Testis (tissue), 2 donors: ENCODE measurements at regions not wholly inside any gene's neighbourhood (a gene's known extent, or its start where the extent isn't known, plus 50 kb on each side); places are given as distances from the start of the nearest gene placed in this dataset.

ENCODE experiments used
- DNase-seq: peaks from one replicate; pipeline ENCODE4 v3.0.0-alpha.2; 2019
- H3K27ac ChIP-seq, 2 donors: fragments of 200-600 bp; sonication (generic); one replicate each; pipeline ENCODE4 v1.5.1; 2019
- H3K27me3 ChIP-seq: fragments of 200-600 bp; sonication (generic); one replicate; pipeline ENCODE4 v1.5.1; 2019
- H3K36me3 ChIP-seq: fragments of 200-600 bp; sonication (generic); one replicate; pipeline ENCODE4 v1.5.1; 2017; ENCODE audit warnings: low read depth; ENCODE audit errors: missing control alignments
- H3K4me1 ChIP-seq: fragments of 200-600 bp; sonication (generic); one replicate; pipeline ENCODE4 v1.5.1; 2019
- H3K4me3 ChIP-seq, 2 donors: fragments of 200-600 bp; sonication (generic); one replicate each; pipeline ENCODE4 v1.5.1; 2017 to 2019
- H3K9me3 ChIP-seq: fragments of 200-600 bp; sonication (generic); one replicate; pipeline ENCODE4 v1.5.1; 2017
- CTCF ChIP-seq, 3 experiments: fragments of 450-650 bp in 2 of 3; fragments of 200-600 bp in 1 of 3; sonication (generic) in 1 of 3; IDR thresholded peaks; one replicate each; pipeline ENCODE4 v1.5.1; 2016 to 2019; ENCODE audit warnings: antibody characterized with exemption in 3 of 3, mild to moderate bottlenecking in 2 of 3, moderate library complexity in 1 of 3
- POLR2A ChIP-seq: fragments of 450-650 bp; IDR thresholded peaks from one replicate; pipeline ENCODE4 v1.6.1; 2017; ENCODE audit warnings: antibody characterized with exemption, mild to moderate bottlenecking, moderate library complexity
- WGBS, 2 donors: methylation state at CpG; one replicate each; pipeline ENCODE4 v1.1.5; 2018; 5-methylcytosine and 5-hydroxymethylcytosine counted together
- intact Hi-C: fragments of 100-400 bp; cut with DNase I; formaldehyde crosslinking; loops from one replicate; pipeline ENCODE4 v1.15.1; 2023; ENCODE audit warnings: low total_unique reads

DNA sequence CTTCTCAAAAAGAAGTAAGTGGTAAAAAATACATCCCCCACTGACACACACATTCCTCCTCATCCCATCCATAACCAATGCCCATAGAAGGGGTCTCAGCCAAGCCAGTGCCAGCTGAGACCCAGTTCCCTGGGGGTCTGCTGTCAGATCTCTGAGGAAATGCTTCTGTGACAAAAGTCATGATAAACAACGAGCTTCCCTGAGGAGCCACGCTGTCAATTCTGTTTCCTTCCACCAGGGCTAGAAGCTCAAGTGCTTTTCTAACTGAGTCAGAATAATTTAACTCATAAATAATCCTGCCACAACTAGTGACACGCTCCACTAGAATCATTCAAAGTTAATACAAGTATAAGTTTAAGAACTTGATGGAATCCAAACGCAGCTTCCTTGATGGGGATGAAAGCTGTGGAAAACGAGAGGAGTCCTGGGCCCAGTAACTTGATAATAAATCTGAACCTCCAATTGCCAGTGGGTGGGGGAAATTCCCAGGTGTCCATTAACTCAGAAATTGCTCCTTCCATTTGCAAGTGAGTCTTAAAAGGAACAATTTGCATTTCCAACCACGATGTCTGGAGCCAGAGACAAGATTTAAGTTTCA lies 348.7 kb upstream of the LMCD1 start:
- H3K36me3 ChIP-seq = no peaks in the 10 kb centered on the region
- intact Hi-C loops = no loop called here
- no peaks in the 10 kb centered on the region for H3K4me1 ChIP-seq
- no peak overlapping the region for H3K27ac ChIP-seq
- no peaks in the 10 kb centered on the region for H3K27me3 ChIP-seq
- H3K4me3 ChIP-seq = no peak overlapping the region
- 77 to 83% methylated on average over 6 of the region's 6 CpGs for WGBS, 2 donors
- TF ChIP-seq CTCF (IDR thresholded peaks at IDR 0.05) = no peak
- H3K9me3 ChIP-seq = no peaks in the 10 kb centered on the region
- DNase-seq = no peak

DNA sequence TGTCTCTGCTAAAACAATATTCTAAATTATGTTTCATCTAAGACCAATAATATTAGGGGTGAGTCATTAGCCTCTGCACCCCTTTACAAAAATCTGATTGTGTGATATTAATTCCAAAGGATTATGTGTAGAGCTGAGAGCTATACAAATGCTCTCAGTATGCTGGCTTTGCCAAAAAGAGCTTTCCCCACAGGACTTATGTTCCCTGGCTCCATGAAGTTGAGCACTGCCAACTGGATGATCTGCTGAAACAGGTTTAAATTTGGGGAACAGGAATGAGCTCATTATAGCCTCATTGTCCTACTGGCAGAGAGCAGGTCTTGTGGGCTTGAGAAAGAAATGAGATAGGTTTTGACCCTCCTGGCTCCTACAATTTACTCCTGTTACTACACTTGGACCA lies 347.8 kb upstream of the LMCD1 start:
- no peaks in the 10 kb centered on the region for H3K9me3 ChIP-seq
- intact Hi-C loops = no loop called here

DNA sequence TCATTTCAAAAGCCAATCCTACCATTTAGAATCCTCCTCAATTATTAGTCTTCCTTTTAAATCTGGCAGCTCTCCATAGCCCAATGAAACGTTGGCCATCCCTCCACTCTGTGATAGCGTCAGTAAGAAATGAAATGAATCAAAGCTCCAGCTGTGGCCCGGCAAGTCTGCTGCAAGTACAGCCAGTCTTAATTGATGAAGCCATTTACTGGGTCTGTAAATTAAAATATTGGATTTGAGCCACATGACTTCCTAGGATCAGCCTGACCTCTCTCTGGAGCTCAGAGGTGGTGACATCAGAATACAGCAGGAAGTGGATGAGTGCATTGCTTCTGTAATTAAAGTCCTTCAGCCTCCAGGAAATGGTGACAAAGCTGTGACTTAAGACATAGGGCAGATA lies 347.0 kb upstream of the LMCD1 start:
- no peaks in the 10 kb centered on the region for H3K9me3 ChIP-seq
- no peaks in the 10 kb centered on the region for H3K27me3 ChIP-seq
- H3K27ac ChIP-seq = no peak overlapping the region
- TF ChIP-seq CTCF (IDR thresholded peaks at IDR 0.05) (no peak), POLR2A (no peak)
- DNase-seq = no peak
- no peaks in the 10 kb centered on the region for H3K36me3 ChIP-seq
- intact Hi-C loops = no loop called here
- 61 to 64% methylated on average over 3 of the region's 3 CpGs for WGBS, 2 donors
- no peak overlapping the region for H3K4me3 ChIP-seq
- no peaks in the 10 kb centered on the region for H3K4me1 ChIP-seq

More for the DNA sequence above, 347.8 kb upstream of the LMCD1 start:
- Histone ChIP-seq H3K36me3 (no peaks in the 10 kb centered on the region), H3K27me3 (no peaks in the 10 kb centered on the region), H3K27ac (no peak overlapping the region), H3K4me3 (no peak overlapping the region), H3K4me1 (no peaks in the 10 kb centered on the region)
- TF ChIP-seq CTCF (IDR thresholded peaks at IDR 0.05) (no peak), POLR2A (no peak)
- no peak for DNase-seq

DNA sequence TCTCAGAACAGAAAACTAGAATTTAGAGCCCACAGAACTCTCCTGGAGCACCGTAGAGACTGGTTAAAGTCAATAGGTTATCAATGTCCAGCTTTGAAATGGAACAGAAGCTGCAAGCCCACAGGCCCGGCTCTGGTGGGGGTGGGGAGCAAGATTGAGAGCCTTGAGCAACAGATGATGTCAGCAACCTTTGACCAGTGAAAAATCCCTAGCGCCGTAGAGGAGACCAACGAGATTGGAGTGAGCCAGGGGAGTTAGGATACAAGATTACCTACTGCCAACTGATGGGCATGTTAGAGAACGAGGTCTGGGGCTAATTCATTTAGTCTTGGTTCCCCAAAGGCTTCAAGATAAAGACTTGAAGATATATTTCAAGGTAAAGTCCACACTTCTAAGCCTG lies 345.5 kb upstream of the LMCD1 start:
- Histone ChIP-seq H3K36me3 (no peaks in the 10 kb centered on the region), H3K27ac (no peak overlapping the region), H3K4me1 (no peaks in the 10 kb centered on the region), H3K27me3 (no peaks in the 10 kb centered on the region), H3K4me3 (no peak overlapping the region), H3K9me3 (no peaks in the 10 kb centered on the region)
- no peak for DNase-seq
- intact Hi-C loops = no loop called here
- WGBS, 2 donors = 70 to 72% methylated on average over 6 of the region's 6 CpGs
- no peak for TF ChIP-seq CTCF (IDR thresholded peaks at IDR 0.05)
- no peak for TF ChIP-seq POLR2A

- no peaks in the 10 kb centered on the region for H3K9me3 ChIP-seq
- TF ChIP-seq POLR2A (no peak), CTCF (IDR thresholded peaks at IDR 0.05) (no peak)
- no peaks in the 10 kb centered on the region for H3K36me3 ChIP-seq
- WGBS, 2 donors = 95 to 100% methylated on average over 2 of the region's 2 CpGs
- H3K27ac ChIP-seq = no peak overlapping the region
- H3K4me1 ChIP-seq = no peaks in the 10 kb centered on the region
- intact Hi-C loops = no loop called here
- H3K27me3 ChIP-seq = no peaks in the 10 kb centered on the region
- H3K4me3 ChIP-seq = no peak overlapping the region
- DNase-seq = no peak
Observed at GRCh38 chr3:8156831-8157230, 344.8 kb upstream of the LMCD1 start.
